Uterus (tissue), 3 donors: ENCODE measurements at regions not wholly inside any gene's neighbourhood (a gene's known extent, or its start where the extent isn't known, plus 50 kb on each side); places are given as distances from the start of the nearest gene placed in this dataset.
"Not testable (repeated sequence)": the region's sequence is repeated elsewhere in the genome, so short reads cannot be mapped to it uniquely, and the experiment has no call there.

Experiments
- DNase-seq, 2 donors: peaks; one replicate each; pipeline ENCODE4 v3.0.0-alpha.2; 2019 to 2020
- H3K27ac ChIP-seq, 2 donors: fragments of 200-600 bp; sonication (generic); 1 replicate in 1 of 2; 2 replicates in 1 of 2; pipeline ENCODE4 v1.5.1; 2016 to 2018
- H3K27me3 ChIP-seq, 2 donors: fragments of 200-600 bp; sonication (generic); one replicate each; pipeline ENCODE4 v1.5.1; 2018 to 2019; ENCODE audit warnings: control low read depth in 1 of 2
- H3K36me3 ChIP-seq, 2 donors: fragments of 200-600 bp; sonication (generic); one replicate each; pipeline ENCODE4 v1.5.1; 2019; ENCODE audit warnings: control low read depth in 1 of 2
- H3K4me1 ChIP-seq, 2 donors: fragments of 200-600 bp; sonication (generic); one replicate each; pipeline ENCODE4 v1.5.1; 2018 to 2019; ENCODE audit warnings: control low read depth in 1 of 2
- H3K4me3 ChIP-seq, 2 donors: fragments of 200-600 bp; sonication (generic); 1 replicate in 1 of 2; 2 replicates in 1 of 2; pipeline ENCODE4 v1.5.1; 2018 to 2019; ENCODE audit warnings: mild to moderate bottlenecking in 1 of 2
- H3K9me3 ChIP-seq, 2 donors: fragments of 200-600 bp; sonication (generic); one replicate each; pipeline ENCODE4 v1.5.1; 2019; ENCODE audit warnings: control low read depth in 1 of 2
- CTCF ChIP-seq, 4 experiments: fragments of 200-600 bp in 2 of 4; fragments of 450-650 bp in 2 of 4; sonication (generic) in 2 of 4; IDR thresholded peaks; one replicate each; pipeline ENCODE4 v1.5.1; 2016 to 2019; ENCODE audit warnings: antibody characterized with exemption in 4 of 4, mild to moderate bottlenecking in 2 of 4, moderate library complexity in 1 of 4
- POLR2A ChIP-seq, 2 donors: fragments of 450-650 bp; IDR thresholded peaks; one replicate each; pipeline ENCODE4 v1.6.1; 2016; ENCODE audit warnings: antibody characterized with exemption in 2 of 2, mild to moderate bottlenecking in 1 of 2, moderate library complexity in 1 of 2
- intact Hi-C: fragments of 100-400 bp; cut with DNase I; formaldehyde crosslinking; loops from one replicate; pipeline ENCODE4 v1.15.1; 2023; ENCODE audit warnings: low total_unique reads
- donor health status: DM: yes; HTN: yes; CAD: no.

- H3K27me3 ChIP-seq = no peaks in the 10 kb centered on the region
- DNase-seq = no peak
- H3K4me3 ChIP-seq = no peak overlapping the region
- H3K36me3 ChIP-seq = no peaks in the 10 kb centered on the region
- no peaks in the 10 kb centered on the region for H3K4me1 ChIP-seq
- H3K27ac ChIP-seq = no peak overlapping the region
- H3K9me3 ChIP-seq = no peaks in the 10 kb centered on the region
- TF ChIP-seq CTCF (IDR thresholded peaks at IDR 0.05) (no peak), POLR2A (IDR thresholded peaks at IDR 0.05) (no peak)
- intact Hi-C loops = no loop called here
Measured at GRCh38 chr18:40124107-40124506, 1830.9 kb upstream of the PIK3C3 start.

- Histone ChIP-seq H3K27ac (no peak overlapping the region), H3K27me3 (no peaks in the 10 kb centered on the region), H3K9me3 (no peaks in the 10 kb centered on the region), H3K4me3 (no peak overlapping the region), H3K4me1 (no peaks in the 10 kb centered on the region), H3K36me3 (no peaks in the 10 kb centered on the region)
- no peak for DNase-seq
- TF ChIP-seq POLR2A (IDR thresholded peaks at IDR 0.05) = no peak
- TF ChIP-seq CTCF (IDR thresholded peaks at IDR 0.05) = no peak
- intact Hi-C loops = no loop called here
Measured at GRCh38 chr18:40120796-40121391, 1834.1 kb upstream of the PIK3C3 start.

- no peaks in the 10 kb centered on the region for H3K4me1 ChIP-seq
- no peak for DNase-seq
- no peaks in the 10 kb centered on the region for H3K9me3 ChIP-seq
- no peaks in the 10 kb centered on the region for H3K27me3 ChIP-seq
- H3K36me3 ChIP-seq = no peaks in the 10 kb centered on the region
- intact Hi-C loops = no loop called here
- no peak overlapping the region for H3K27ac ChIP-seq
- no peak overlapping the region for H3K4me3 ChIP-seq
- TF ChIP-seq CTCF (IDR thresholded peaks at IDR 0.05) = no peak
- TF ChIP-seq POLR2A (IDR thresholded peaks at IDR 0.05) = no peak
Measured at GRCh38 chr18:40120356-40120755, 1834.7 kb upstream of the PIK3C3 start.

- H3K4me1 ChIP-seq, H3K9me3 ChIP-seq, H3K36me3 ChIP-seq, DNase-seq, H3K4me3 ChIP-seq, H3K27me3 ChIP-seq, H3K27ac ChIP-seq, intact Hi-C loops: not testable (repeated sequence)
Measured at GRCh38 chr18:40119581-40119980, 1835.5 kb upstream of the PIK3C3 start.

GRCh38 chr18:40110455-40110854 is 1844.6 kb upstream of the PIK3C3 start:
- intact Hi-C loops = no loop called here
- TF ChIP-seq CTCF (IDR thresholded peaks at IDR 0.05) (no peak), POLR2A (IDR thresholded peaks at IDR 0.05) (no peak)

More at GRCh38 chr18:40110455-40110854, 1844.6 kb upstream of the PIK3C3 start:
- no peak overlapping the region for H3K27ac ChIP-seq
- H3K4me3 ChIP-seq = no peak overlapping the region
- H3K4me1 ChIP-seq = no peaks in the 10 kb centered on the region
- no peak for DNase-seq
- H3K27me3 ChIP-seq = no peaks in the 10 kb centered on the region
- H3K9me3 ChIP-seq = no peaks in the 10 kb centered on the region
- no peaks in the 10 kb centered on the region for H3K36me3 ChIP-seq
